PC-9 (cell line): ENCODE measurements at regions not wholly inside any gene's neighbourhood (a gene's known extent, or its start where the extent isn't known, plus 50 kb on each side); places are given as distances from the start of the nearest gene placed in this dataset.

Experiments
- CTCF ChIP-seq: fragments of 200-600 bp; sonication (generic); conservative IDR thresholded peaks from 2 replicates; pipeline ENCODE4 v1.6.1; 2017; ENCODE audit warnings: mixed run types, antibody characterized with exemption, mild to moderate bottlenecking, moderate library complexity
- EZH2 ChIP-seq: fragments of 200-600 bp; sonication (generic); IDR thresholded peaks from 2 replicates; pipeline ENCODE4 v1.8.0; 2017; ENCODE audit warnings: antibody characterized with exemption, low read depth

GRCh38 chr21:16455526-16455925 lies 725.7 kb downstream of the USP25 start:
- no peak for TF ChIP-seq CTCF
- no peak for TF ChIP-seq EZH2
